BLaER1 (cell line): ENCODE measurements at regions not wholly inside any gene's neighbourhood (a gene's known extent, or its start where the extent isn't known, plus 50 kb on each side); places are given as distances from the start of the nearest gene placed in this dataset.
"Not testable (repeated sequence)": the region's sequence is repeated elsewhere in the genome, so short reads cannot be mapped to it uniquely, and the experiment has no call there.

ENCODE experiments used
- H3K27ac ChIP-seq: shearing (Covaris generic); formaldehyde crosslinking; 2 replicates; pipeline ENCODE4 v1.8.1; 2022
- H3K27me3 ChIP-seq: shearing (Covaris generic); formaldehyde crosslinking; 2 replicates; pipeline ENCODE4 v1.8.1; 2022
- H3K36me3 ChIP-seq: shearing (Covaris generic); formaldehyde crosslinking; 2 replicates; pipeline ENCODE4 v1.8.1; 2022
- H3K4me1 ChIP-seq: shearing (Covaris generic); formaldehyde crosslinking; 2 replicates; pipeline ENCODE4 v1.8.1; 2022
- H3K4me2 ChIP-seq: shearing (Covaris generic); formaldehyde crosslinking; 2 replicates; pipeline ENCODE4 v1.8.1; 2022
- H3K4me3 ChIP-seq: shearing (Covaris generic); formaldehyde crosslinking; 2 replicates; pipeline ENCODE4 v1.8.1; 2022
- H3K9ac ChIP-seq: shearing (Covaris generic); formaldehyde crosslinking; 2 replicates; pipeline ENCODE4 v1.8.1; 2022
- H3K9me3 ChIP-seq: shearing (Covaris generic); formaldehyde crosslinking; 2 replicates; pipeline ENCODE4 v1.8.1; 2022
- H4K20me1 ChIP-seq: shearing (Covaris generic); formaldehyde crosslinking; 2 replicates; pipeline ENCODE4 v1.8.1; 2022
- Cebpa-rat ChIP-seq: shearing (Covaris generic); IDR thresholded peaks from 2 replicates; pipeline ENCODE4 v1.8.1; 2022

DNA sequence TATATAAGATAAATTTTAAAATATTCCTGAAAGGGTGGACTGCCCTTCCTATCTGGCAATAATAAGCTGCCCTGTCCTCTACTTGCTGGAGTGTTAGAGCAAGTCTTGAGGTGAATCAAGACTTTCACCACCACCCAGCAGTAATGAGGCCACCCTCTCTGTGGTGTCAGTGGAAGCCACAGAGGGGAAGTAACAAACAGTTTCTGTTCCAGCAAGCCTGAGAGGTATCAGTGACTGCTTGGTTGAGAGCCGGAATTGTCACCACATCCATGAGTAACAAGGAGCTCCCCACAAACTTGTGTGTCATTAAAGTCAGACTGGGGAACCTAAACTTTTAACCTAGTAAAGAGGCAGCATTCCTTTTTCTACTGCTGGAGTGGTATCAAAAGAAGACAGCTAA is 532.7 kb upstream of the SPRY2 start:
- no peak for TF ChIP-seq Cebpa-rat
- Histone ChIP-seq H3K4me2 (no peak overlapping the region), H3K27ac (no peak overlapping the region)

DNA sequence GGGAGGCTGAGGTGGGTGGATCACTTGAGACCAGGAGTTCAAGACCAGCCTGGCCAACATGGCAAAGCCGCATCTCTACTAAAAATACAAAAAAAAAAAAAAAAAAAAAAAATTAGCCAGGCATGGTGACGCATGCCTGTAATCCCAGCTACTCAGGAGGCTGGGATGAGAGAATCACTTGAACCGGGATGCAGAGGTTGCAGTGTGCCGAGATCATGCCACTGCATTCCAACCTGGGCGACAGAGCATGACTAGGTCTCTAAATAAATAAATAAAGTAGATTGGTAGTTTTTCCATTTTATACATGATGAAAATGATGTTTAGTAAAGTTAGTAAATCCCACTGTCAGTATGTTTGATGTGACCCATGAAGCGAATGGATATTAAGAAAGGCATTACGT is 531.0 kb upstream of the SPRY2 start:
- not testable (repeated sequence) for H3K4me2 ChIP-seq, H3K9ac ChIP-seq, H3K4me3 ChIP-seq, H3K9me3 ChIP-seq, H3K27ac ChIP-seq, H3K27me3 ChIP-seq, H3K36me3 ChIP-seq, H4K20me1 ChIP-seq
- H3K4me1 ChIP-seq = peaks cover 13% of the 10 kb centered on the region

More for the DNA sequence above, 532.7 kb upstream of the SPRY2 start:
- Histone ChIP-seq H3K9ac (no peak overlapping the region), H4K20me1 (no peaks in the 10 kb centered on the region), H3K27me3 (no peaks in the 10 kb centered on the region), H3K4me3 (no peak overlapping the region), H3K4me1 (peaks cover 13% of the 10 kb centered on the region), H3K36me3 (no peaks in the 10 kb centered on the region), H3K9me3 (no peaks in the 10 kb centered on the region)

DNA sequence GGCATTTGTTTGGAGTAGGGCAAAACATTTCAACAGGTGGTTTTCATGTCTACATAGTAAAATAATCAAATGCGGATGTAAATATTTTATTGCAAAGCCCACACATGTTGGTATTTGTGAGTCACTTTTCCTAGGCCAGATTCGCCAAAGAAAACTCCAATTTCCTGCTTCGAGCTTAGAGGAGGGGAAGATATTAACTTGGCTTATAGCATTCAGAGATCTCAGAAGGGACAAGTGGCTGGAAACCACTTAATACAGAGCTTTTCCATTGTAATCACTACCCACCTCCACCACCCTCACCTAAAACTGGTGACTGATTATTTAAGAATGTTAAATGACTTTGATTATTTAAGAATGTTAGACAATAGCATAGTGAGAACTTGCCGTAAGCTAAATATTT is 530.6 kb upstream of the SPRY2 start:
- no peaks in the 10 kb centered on the region for H4K20me1 ChIP-seq
- no peaks in the 10 kb centered on the region for H3K36me3 ChIP-seq
- H3K4me3 ChIP-seq = no peak overlapping the region
- H3K27me3 ChIP-seq = no peaks in the 10 kb centered on the region
- TF ChIP-seq Cebpa-rat = no peak
- no peak overlapping the region for H3K4me2 ChIP-seq
- H3K9ac ChIP-seq = no peak overlapping the region
- H3K9me3 ChIP-seq = no peaks in the 10 kb centered on the region
- H3K27ac ChIP-seq = no peak overlapping the region
- peaks cover 13% of the 10 kb centered on the region for H3K4me1 ChIP-seq

DNA sequence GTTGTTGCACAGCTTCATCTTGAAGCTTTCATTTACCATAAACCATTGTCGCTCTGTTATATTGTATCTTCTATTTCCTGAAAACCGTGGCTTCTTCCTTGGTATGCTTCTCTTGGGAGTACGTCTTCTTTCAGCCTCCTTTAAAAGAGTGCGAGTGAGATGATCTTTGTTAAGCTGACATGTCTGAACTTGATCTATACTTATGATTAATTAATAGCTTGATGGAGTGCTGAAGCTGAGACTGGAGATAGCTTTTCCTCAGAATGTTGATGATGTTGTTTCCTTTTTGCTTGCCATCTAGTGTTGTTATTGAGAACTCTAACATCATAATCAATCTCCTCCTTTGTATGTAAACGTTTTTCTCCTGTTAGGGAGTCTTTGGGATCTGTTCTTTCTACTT is 529.3 kb upstream of the SPRY2 start:
- no peak for TF ChIP-seq Cebpa-rat
- Histone ChIP-seq H3K9ac (no peak overlapping the region), H3K4me2 (peak overlapping the region; percentile 45), H4K20me1 (no peaks in the 10 kb centered on the region), H3K36me3 (no peaks in the 10 kb centered on the region), H3K4me3 (no peak overlapping the region), H3K4me1 (peaks cover 13% of the 10 kb centered on the region), H3K27me3 (no peaks in the 10 kb centered on the region), H3K9me3 (no peaks in the 10 kb centered on the region), H3K27ac (no peak overlapping the region)

DNA sequence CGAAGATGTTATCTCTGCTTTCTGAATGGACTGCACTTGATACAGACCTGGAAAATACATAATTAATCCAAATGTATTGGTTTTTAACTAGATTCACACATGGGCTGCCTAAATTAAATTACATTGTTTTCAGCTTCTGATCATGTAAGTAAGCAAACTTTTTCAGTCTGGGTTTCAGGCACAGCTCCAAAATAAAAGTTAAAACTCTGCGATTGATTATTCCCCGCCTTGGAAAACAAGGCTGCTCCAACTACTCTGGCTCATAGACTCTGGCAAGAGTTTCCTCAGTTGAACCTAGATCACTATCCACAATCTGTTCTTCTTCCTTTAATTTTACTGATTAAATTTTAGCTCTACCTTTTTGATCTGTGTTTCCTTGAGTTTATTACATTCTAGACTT is 526.0 kb upstream of the SPRY2 start:
- no peaks in the 10 kb centered on the region for H3K36me3 ChIP-seq
- no peak overlapping the region for H3K9ac ChIP-seq
- H3K9me3 ChIP-seq = no peaks in the 10 kb centered on the region
- no peaks in the 10 kb centered on the region for H3K27me3 ChIP-seq
- H4K20me1 ChIP-seq = no peaks in the 10 kb centered on the region
- no peak for TF ChIP-seq Cebpa-rat
- H3K4me3 ChIP-seq = no peak overlapping the region
- H3K4me2 ChIP-seq = no peak overlapping the region
- H3K27ac ChIP-seq = no peak overlapping the region
- H3K4me1 ChIP-seq = peaks cover 19% of the 10 kb centered on the region; the same call in 1 of the 2 replicates

DNA sequence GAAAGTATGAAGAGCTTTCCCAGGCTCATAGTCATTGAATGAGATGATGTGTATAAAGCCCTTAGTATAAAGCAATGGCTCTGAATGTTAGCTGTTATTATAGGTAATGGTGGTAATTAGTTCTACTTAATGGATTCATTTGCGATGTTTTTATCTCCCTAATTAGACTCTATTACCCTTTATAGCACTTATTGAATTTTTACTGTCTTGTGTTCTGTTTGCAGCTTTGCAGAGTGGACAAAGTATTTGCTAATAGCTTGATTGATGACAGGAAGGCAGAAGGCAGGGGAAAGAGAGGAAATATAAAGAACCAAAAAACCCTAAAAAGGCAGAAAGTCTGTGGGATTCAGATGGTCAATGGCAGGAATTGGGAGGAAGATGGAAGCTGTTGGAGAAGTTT is 524.4 kb upstream of the SPRY2 start:
- no peak for TF ChIP-seq Cebpa-rat
- Histone ChIP-seq H3K36me3 (no peaks in the 10 kb centered on the region), H3K9me3 (no peaks in the 10 kb centered on the region), H3K4me1 (peaks cover 19% of the 10 kb centered on the region; the same call in 1 of the 2 replicates), H3K4me2 (no peak overlapping the region), H3K27ac (no peak overlapping the region), H4K20me1 (no peaks in the 10 kb centered on the region), H3K9ac (no peak overlapping the region), H3K4me3 (no peak overlapping the region), H3K27me3 (no peaks in the 10 kb centered on the region)

DNA sequence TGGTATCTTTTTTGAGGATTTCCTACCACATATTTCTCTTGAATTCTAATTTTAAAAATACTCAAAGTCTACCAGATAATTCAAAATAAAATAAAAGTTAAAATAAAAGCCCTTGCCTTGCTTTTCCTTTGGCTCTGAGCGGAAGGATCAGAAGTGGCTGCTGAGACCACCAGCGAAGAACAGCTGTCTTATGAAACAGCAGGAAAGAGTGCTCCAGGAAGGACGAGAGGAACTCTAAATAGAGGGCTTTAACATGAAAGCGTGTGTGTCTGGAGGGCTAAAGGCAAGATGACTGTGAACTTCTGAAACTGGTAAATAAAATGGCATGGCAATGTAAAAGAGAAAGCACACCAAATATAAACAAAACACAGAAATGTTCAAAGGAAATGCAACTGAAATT is 521.5 kb upstream of the SPRY2 start:
- TF ChIP-seq Cebpa-rat = no peak
- Histone ChIP-seq H3K4me1 (peaks cover 13% of the 10 kb centered on the region; the same call in 1 of the 2 replicates), H3K27me3 (no peaks in the 10 kb centered on the region), H3K4me3 (no peak overlapping the region), H4K20me1 (no peaks in the 10 kb centered on the region), H3K4me2 (peak overlapping the region; percentile 33), H3K9me3 (no peaks in the 10 kb centered on the region), H3K27ac (no peak overlapping the region), H3K9ac (no peak overlapping the region), H3K36me3 (no peaks in the 10 kb centered on the region)

DNA sequence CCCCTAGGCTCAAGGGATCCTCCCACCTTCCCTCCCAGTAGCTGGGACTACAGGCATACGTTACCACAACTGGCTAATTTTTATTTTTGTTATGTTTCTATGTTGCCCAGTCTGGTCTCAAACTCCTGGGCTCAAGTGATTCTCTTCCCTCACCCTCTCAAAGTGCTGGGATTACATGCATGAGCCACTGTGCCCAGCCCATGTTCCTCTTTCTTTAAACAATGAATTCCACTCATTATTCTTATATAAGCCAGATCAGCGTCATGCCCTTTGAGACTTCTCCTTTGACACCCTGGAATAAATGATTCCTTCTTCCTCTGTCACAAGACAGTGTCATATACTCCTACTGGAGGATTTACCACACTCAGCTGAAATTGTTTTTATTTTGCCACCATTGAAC is 519.9 kb upstream of the SPRY2 start:
- TF ChIP-seq Cebpa-rat = no peak
- H3K4me3 ChIP-seq = no peak overlapping the region
- no peaks in the 10 kb centered on the region for H3K9me3 ChIP-seq
- H3K27me3 ChIP-seq = no peaks in the 10 kb centered on the region
- H3K9ac ChIP-seq = no peak overlapping the region
- H3K27ac ChIP-seq = no peak overlapping the region
- no peak overlapping the region for H3K4me2 ChIP-seq
- no peaks in the 10 kb centered on the region for H3K36me3 ChIP-seq
- H4K20me1 ChIP-seq = no peaks in the 10 kb centered on the region
- peaks cover 13% of the 10 kb centered on the region; the same call in 1 of the 2 replicates for H3K4me1 ChIP-seq

DNA sequence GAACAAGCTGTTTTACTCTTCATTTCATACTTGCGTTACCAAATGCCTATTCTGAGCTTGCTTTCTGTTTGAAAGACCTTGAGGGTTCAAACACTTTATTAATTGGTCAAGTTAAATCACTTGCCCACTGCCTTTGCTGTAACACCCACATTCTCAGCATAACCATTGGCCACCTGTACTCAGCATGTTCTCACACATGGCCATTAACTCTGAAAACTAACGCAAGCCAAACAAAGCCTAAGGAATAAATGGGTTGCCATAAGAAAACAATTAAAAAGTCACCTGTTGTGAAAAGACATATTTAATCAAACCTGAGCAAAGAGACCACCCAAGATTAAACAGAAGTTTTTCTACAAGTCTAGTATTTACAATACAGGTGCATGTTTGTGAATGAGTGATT is 517.2 kb upstream of the SPRY2 start:
- no peak overlapping the region for H3K27ac ChIP-seq
- H3K4me1 ChIP-seq = peaks cover 13% of the 10 kb centered on the region; the same call in 1 of the 2 replicates
- no peak overlapping the region for H3K4me3 ChIP-seq
- TF ChIP-seq Cebpa-rat = no peak
- H3K27me3 ChIP-seq = no peaks in the 10 kb centered on the region
- H4K20me1 ChIP-seq = no peaks in the 10 kb centered on the region
- H3K4me2 ChIP-seq = no peak overlapping the region
- no peak overlapping the region for H3K9ac ChIP-seq
- no peaks in the 10 kb centered on the region for H3K9me3 ChIP-seq
- no peaks in the 10 kb centered on the region for H3K36me3 ChIP-seq

DNA sequence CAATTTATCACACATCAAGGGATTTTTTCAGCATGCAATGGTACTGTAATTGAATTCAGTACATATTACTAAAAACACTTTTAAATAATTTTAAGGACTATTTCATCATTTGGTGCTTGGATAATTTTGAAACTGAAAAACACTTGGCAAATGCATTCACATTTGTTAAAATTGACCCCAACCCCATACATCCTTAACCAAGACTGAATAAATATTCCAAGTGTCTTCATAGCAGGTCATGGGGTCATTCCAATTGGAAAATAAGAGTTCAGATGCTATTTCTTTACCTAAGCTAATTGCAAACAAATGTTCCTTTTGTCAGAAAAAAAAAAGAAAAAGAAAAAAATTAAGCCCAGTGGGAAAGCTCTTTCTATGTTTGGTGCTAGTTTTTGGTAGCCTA is 516.4 kb upstream of the SPRY2 start:
- no peak for TF ChIP-seq Cebpa-rat
- H3K4me3 ChIP-seq = no peak overlapping the region
- no peaks in the 10 kb centered on the region for H4K20me1 ChIP-seq
- H3K9ac ChIP-seq = no peak overlapping the region
- no peaks in the 10 kb centered on the region for H3K9me3 ChIP-seq
- peaks cover 5% of the 10 kb centered on the region; the same call in 1 of the 2 replicates for H3K4me1 ChIP-seq
- no peaks in the 10 kb centered on the region for H3K27me3 ChIP-seq
- no peak overlapping the region for H3K27ac ChIP-seq
- no peaks in the 10 kb centered on the region for H3K36me3 ChIP-seq
- H3K4me2 ChIP-seq = no peak overlapping the region

DNA sequence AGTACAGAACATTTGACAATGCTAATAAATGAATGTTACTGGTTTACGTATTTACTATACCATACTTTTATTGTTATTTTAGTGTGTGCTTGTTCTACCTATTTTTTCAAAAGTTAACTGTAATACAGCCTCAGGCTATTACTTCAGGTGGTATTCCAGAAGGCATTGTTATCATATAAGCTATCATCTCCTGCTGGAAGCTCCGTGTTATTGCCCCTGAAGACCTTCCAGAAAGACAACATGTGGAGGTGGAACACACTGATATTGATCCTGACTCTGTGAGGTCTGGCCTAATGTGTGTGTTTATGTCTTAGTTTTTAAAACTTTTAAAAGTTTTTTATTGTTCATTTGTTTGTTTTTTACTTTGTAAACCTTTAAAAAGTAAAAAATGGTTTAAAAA is 509.8 kb upstream of the SPRY2 start:
- H3K36me3 ChIP-seq = no peaks in the 10 kb centered on the region
- H3K27me3 ChIP-seq = no peaks in the 10 kb centered on the region
- no peak overlapping the region for H3K4me3 ChIP-seq
- H3K9me3 ChIP-seq = no peaks in the 10 kb centered on the region
- H4K20me1 ChIP-seq = no peaks in the 10 kb centered on the region
- no peak overlapping the region for H3K27ac ChIP-seq
- TF ChIP-seq Cebpa-rat = no peak
- no peak overlapping the region for H3K4me2 ChIP-seq
- no peak overlapping the region for H3K9ac ChIP-seq
- H3K4me1 ChIP-seq = no peaks in the 10 kb centered on the region
